ENCODE measurements at regions not wholly inside any gene's neighbourhood (a gene's known extent, or its start where the extent isn't known, plus 50 kb on each side); places are given as distances from the start of the nearest gene placed in this dataset.

DNA sequence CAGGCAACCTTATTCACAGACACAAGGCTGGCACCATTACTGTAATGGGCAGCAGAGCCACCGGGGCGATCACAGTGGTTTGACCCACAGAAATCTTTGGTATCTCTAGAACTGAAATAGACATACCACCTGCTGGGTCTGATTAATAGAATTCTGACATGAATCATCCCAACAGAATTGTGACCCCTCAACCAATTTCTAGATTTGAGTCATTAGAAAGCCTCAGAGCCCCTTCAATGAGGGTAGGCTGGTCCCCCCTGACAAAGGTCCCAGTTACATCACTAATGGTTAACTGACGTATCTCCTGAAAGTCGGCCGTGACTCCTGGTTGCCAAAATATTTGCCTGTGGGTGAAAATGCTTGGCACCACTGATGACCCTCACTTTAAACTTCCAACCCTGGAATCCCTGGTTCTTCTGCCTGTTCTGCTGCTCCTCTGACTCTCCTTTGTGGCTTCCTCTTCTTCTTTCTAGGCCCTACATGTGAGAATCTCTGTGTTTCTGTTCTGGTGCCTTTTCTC lies 124.9 kb upstream of the ARID1B start:
- H3K36me3 ChIP-seq (ENCODE audit: control insufficient read depth, insufficient read depth, low read length) = no peaks in the 10 kb centered on the region
- WGBS (ENCODE audit: insufficient coverage) = 100% methylated on average over 3 of the region's 5 CpGs
- no peaks in the 10 kb centered on the region for H3K9me3 ChIP-seq (ENCODE audit: control insufficient read depth, insufficient read depth, low read length)
- peaks cover 2% of the 10 kb centered on the region for H3K4me1 ChIP-seq (ENCODE audit: control insufficient read depth, insufficient read depth, low read length)
- H3K27me3 ChIP-seq (ENCODE audit: control insufficient read depth, insufficient read depth, low read length) = no peaks in the 10 kb centered on the region
- no peak for DNase-seq (ENCODE audit: low read depth in 4 of 6, low spot score in 6 of 6)
- no peak overlapping the region for H3K27ac ChIP-seq (ENCODE audit: low read depth, low read length)
- no peak overlapping the region for H3K4me3 ChIP-seq (ENCODE audit: low read depth, low read length)

DNA sequence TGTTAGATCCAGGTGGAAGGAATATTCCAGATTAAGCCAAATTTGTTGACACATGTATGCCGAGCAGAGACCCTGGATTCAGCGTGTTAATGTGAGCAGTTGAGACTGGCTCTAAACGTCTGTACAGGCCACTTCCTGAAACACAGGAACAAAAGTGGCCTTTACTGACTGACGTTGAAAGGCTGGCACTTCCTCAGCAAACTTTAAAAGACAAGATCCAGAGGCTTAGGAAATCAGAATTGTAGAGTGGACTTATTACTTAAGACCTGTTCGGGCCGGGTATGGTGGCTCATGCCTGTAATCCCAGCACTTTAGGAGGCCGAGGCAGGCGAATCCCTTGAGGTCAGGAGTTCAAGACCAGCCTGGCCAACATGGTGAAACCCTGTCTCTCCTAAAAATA lies 125.7 kb upstream of the ARID1B start:
- Histone ChIP-seq H3K27me3 (ENCODE audit: control insufficient read depth, insufficient read depth, low read length) (no peaks in the 10 kb centered on the region), H3K4me3 (ENCODE audit: low read depth, low read length) (no peak overlapping the region), H3K9me3 (ENCODE audit: control insufficient read depth, insufficient read depth, low read length) (no peaks in the 10 kb centered on the region), H3K27ac (ENCODE audit: low read depth, low read length) (no peak overlapping the region), H3K4me1 (ENCODE audit: control insufficient read depth, insufficient read depth, low read length) (no peaks in the 10 kb centered on the region), H3K36me3 (ENCODE audit: control insufficient read depth, insufficient read depth, low read length) (no peaks in the 10 kb centered on the region)
- no peak for DNase-seq (ENCODE audit: low read depth in 4 of 6, low spot score in 6 of 6)
- WGBS (ENCODE audit: insufficient coverage) = 91% methylated on average over 6 of the region's 8 CpGs

DNA sequence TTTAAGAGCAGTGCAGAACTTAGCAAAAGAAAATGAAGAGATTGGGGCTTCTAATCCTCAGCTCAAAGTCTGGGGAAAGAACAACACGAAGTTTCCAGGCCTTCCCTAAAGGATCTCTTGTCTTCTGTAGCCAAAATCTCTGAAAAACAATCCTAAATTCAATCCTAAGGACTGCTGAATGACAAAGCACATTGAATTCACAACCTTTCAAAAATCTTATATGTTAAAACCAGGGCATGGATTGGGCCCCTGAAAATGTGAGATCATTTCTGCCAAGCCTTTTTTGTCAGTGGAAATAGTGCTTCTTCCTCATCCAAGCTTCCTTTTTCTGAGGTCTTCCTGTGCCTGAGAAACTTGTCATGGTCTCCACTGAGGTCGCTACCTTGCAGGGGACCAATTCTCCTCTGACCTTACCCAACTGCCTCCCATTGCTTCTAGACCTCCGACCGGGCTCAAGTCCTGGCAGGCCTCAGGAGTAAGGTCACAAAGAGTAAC lies 126.2 kb upstream of the ARID1B start:
- no peaks in the 10 kb centered on the region for H3K27me3 ChIP-seq (ENCODE audit: control insufficient read depth, insufficient read depth, low read length)
- 85% methylated on average over 4 of the region's 4 CpGs for WGBS (ENCODE audit: insufficient coverage)
- DNase-seq (ENCODE audit: low read depth in 4 of 6, low spot score in 6 of 6) = no peak
- no peaks in the 10 kb centered on the region for H3K4me1 ChIP-seq (ENCODE audit: control insufficient read depth, insufficient read depth, low read length)
- H3K4me3 ChIP-seq (ENCODE audit: low read depth, low read length) = no peak overlapping the region
- H3K9me3 ChIP-seq (ENCODE audit: control insufficient read depth, insufficient read depth, low read length) = no peaks in the 10 kb centered on the region
- H3K27ac ChIP-seq (ENCODE audit: low read depth, low read length) = no peak overlapping the region
- no peaks in the 10 kb centered on the region for H3K36me3 ChIP-seq (ENCODE audit: control insufficient read depth, insufficient read depth, low read length)

DNA sequence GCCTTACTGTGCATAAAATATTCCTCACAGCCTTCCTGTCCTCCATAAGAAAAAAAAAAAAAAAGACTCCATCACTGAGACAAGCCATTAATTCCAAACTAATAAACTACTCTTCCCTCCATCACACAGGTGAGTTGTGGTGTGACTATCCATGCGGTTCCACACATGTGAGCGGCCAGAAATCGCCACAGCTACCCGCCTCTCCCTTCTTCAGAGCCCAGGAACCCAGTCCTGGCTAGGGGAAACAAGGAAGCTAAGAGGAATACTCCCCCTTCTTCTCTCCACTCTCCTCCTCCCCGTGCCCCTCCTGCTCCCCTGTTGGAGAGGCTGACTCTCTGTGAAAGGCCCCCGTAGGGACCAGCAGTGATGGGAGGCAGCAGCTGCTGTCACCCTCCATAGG lies 128.6 kb upstream of the ARID1B start:
- H3K27ac ChIP-seq (ENCODE audit: low read depth, low read length) = no peak overlapping the region
- no peaks in the 10 kb centered on the region for H3K9me3 ChIP-seq (ENCODE audit: control insufficient read depth, insufficient read depth, low read length)
- no peaks in the 10 kb centered on the region for H3K27me3 ChIP-seq (ENCODE audit: control insufficient read depth, insufficient read depth, low read length)
- 80% methylated on average over 6 of the region's 6 CpGs for WGBS (ENCODE audit: insufficient coverage)
- H3K36me3 ChIP-seq (ENCODE audit: control insufficient read depth, insufficient read depth, low read length) = no peaks in the 10 kb centered on the region
- no peak overlapping the region for H3K4me3 ChIP-seq (ENCODE audit: low read depth, low read length)
- no peak for DNase-seq (ENCODE audit: low read depth in 4 of 6, low spot score in 6 of 6)
- no peaks in the 10 kb centered on the region for H3K4me1 ChIP-seq (ENCODE audit: control insufficient read depth, insufficient read depth, low read length)

DNA sequence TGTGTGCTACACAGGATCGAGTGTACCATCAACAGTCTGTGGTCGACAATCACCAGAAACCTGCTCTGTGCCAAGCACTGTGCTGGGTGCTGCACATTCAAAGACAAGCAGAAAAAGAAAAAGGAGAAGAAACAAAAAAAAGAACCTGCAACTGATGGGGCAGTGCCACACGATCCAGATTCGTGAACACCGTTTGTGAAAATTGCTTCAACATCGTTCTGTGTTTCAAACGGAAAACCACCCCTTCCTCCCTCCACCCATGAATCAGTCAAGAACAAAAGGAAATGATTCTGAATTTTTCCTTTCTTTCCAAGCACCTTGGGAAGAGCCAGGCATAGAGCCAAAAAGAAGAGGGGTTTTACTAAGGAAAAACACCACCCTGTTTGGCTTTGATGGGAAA lies 129.2 kb upstream of the ARID1B start:
- H3K4me3 ChIP-seq (ENCODE audit: low read depth, low read length) = no peak overlapping the region
- 74% methylated on average over 2 of the region's 7 CpGs for WGBS (ENCODE audit: insufficient coverage)

DNA sequence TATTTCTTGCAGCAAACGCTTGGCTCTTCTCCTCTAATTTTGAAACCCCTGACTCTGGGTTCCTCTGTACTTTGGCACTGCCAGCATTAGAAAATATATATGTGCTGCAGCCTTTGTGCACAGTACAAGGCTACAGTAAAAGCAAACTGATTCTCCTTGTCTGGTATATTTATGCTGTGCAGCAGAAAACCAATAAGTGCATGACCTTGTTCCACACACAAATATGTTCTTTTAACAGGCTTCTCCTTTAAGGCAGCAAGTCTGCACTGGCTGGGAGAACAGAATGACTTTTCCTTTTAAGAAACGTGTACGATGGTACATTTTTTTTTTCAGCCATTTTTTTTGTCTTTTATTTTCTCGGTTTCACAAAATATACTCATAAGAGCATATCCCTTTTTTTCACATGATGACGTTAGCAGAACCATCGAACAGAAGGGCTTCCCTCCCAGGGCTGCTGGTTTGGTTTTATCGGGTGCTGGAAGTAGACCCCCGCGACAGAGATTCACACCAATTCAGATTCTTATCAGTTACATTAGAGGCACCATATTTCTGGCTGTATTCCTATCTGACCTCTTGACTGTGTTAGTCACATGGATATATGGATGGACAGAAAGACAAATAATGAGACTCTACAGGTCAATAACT lies 129.9 kb upstream of the ARID1B start:
- Histone ChIP-seq H3K27me3 (ENCODE audit: control insufficient read depth, insufficient read depth, low read length) (no peaks in the 10 kb centered on the region), H3K9me3 (ENCODE audit: control insufficient read depth, insufficient read depth, low read length) (no peaks in the 10 kb centered on the region), H3K4me1 (ENCODE audit: control insufficient read depth, insufficient read depth, low read length) (no peaks in the 10 kb centered on the region), H3K27ac (ENCODE audit: low read depth, low read length) (no peak overlapping the region), H3K36me3 (ENCODE audit: control insufficient read depth, insufficient read depth, low read length) (no peaks in the 10 kb centered on the region), H3K4me3 (ENCODE audit: low read depth, low read length) (no peak overlapping the region)
- DNase-seq (ENCODE audit: low read depth in 4 of 6, low spot score in 6 of 6) = peak in 1 of 6 donors; percentile 59
- no CpG with 5 or more reads among the region's 9 CpGs for WGBS (ENCODE audit: insufficient coverage)

More for the DNA sequence above, 129.2 kb upstream of the ARID1B start:
- no peaks in the 10 kb centered on the region for H3K27me3 ChIP-seq (ENCODE audit: control insufficient read depth, insufficient read depth, low read length)
- H3K9me3 ChIP-seq (ENCODE audit: control insufficient read depth, insufficient read depth, low read length) = no peaks in the 10 kb centered on the region
- H3K4me1 ChIP-seq (ENCODE audit: control insufficient read depth, insufficient read depth, low read length) = no peaks in the 10 kb centered on the region
- no peak overlapping the region for H3K27ac ChIP-seq (ENCODE audit: low read depth, low read length)
- no peaks in the 10 kb centered on the region for H3K36me3 ChIP-seq (ENCODE audit: control insufficient read depth, insufficient read depth, low read length)
- DNase-seq (ENCODE audit: low read depth in 4 of 6, low spot score in 6 of 6) = peak in 1 of 6 donors; percentile 17

DNA sequence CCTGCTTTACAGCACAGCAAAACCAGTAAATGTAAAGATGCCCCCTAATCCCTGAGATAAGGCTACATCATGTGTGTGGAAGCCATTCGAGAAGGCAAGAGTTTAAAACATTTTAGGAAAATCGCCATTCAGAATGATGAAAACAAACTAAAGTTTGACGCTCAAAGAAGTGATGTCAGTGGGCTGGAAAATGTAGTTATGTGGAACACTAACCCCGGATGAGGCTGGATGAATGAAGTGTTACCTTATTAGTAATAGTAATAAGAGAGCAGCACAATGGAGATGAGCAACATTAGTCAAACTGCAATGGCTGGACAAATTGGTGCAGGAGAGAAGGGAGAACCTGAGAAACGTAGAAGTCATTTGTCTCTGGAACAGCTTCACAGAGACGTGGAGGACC lies 130.7 kb upstream of the ARID1B start:
- DNase-seq (ENCODE audit: low read depth in 4 of 6, low spot score in 6 of 6) = no peak
- H3K4me1 ChIP-seq (ENCODE audit: control insufficient read depth, insufficient read depth, low read length) = no peaks in the 10 kb centered on the region
- H3K9me3 ChIP-seq (ENCODE audit: control insufficient read depth, insufficient read depth, low read length) = peaks cover under 1% of the 10 kb centered on the region
- H3K36me3 ChIP-seq (ENCODE audit: control insufficient read depth, insufficient read depth, low read length) = no peaks in the 10 kb centered on the region
- WGBS (ENCODE audit: insufficient coverage) = 86% methylated on average over 6 of the region's 6 CpGs
- H3K27me3 ChIP-seq (ENCODE audit: control insufficient read depth, insufficient read depth, low read length) = no peaks in the 10 kb centered on the region
- no peak overlapping the region for H3K4me3 ChIP-seq (ENCODE audit: low read depth, low read length)
- no peak overlapping the region for H3K27ac ChIP-seq (ENCODE audit: low read depth, low read length)

DNA sequence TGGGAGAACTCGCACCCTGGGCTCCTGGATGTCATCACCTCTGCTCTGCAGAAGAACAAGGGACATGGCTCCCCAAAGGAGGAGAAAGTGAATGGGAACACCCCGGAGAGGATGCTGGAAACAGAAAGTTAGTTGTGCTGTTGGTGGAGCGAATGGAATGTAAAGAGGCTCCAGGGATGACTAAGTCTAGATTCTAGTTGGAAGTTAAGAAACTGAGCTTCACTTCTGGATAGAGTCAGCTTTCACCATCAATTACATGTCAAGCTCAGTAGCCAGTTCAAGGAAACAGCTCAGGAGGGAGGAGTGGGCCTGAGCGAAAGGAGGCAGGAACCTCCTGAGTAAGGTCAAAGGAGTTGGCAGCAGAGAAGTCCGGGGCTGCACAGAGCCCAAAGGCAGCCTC lies 132.1 kb upstream of the ARID1B start:
- H3K4me1 ChIP-seq (ENCODE audit: control insufficient read depth, insufficient read depth, low read length) = no peaks in the 10 kb centered on the region
- no peak overlapping the region for H3K27ac ChIP-seq (ENCODE audit: low read depth, low read length)
- H3K4me3 ChIP-seq (ENCODE audit: low read depth, low read length) = no peak overlapping the region
- no peak for DNase-seq (ENCODE audit: low read depth in 4 of 6, low spot score in 6 of 6)
- H3K27me3 ChIP-seq (ENCODE audit: control insufficient read depth, insufficient read depth, low read length) = no peaks in the 10 kb centered on the region
- WGBS (ENCODE audit: insufficient coverage) = 96% methylated on average over 4 of the region's 5 CpGs
- no peaks in the 10 kb centered on the region for H3K36me3 ChIP-seq (ENCODE audit: control insufficient read depth, insufficient read depth, low read length)
- H3K9me3 ChIP-seq (ENCODE audit: control insufficient read depth, insufficient read depth, low read length) = peaks cover 3% of the 10 kb centered on the region

DNA sequence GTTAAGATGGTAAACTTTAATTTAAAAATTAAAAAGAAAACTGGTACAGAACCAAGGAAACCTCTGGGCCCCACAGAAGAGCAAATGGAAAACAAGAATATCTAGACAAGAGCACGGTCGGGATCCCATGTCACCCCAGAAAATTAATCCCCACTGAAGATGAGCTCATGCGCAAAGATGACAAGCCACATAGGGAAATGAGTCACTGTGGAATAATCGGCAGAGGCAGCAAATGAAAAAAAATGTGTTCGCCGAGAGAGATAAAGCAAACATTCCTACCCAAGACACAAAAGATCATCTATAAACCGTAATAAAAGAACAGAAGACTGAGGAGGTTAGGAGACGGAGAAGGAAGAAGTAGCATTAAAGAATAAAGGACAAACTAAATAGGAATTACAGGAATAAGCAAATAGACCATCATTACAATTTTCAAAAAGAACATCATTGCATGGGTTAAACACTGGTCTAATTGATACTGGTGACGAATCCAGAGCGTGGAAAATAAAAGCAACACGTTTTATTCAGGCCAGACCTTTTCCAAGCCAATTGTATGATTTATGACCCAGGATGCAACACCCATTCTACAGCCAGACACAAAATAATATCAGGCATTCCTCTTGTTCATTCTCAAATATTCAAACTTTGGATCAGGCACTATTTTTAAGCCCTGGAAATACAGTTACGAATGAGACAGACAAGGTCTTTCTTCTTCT lies 138.0 kb upstream of the ARID1B start:
- Histone ChIP-seq H3K27ac (ENCODE audit: low read depth, low read length) (no peak overlapping the region), H3K27me3 (ENCODE audit: control insufficient read depth, insufficient read depth, low read length) (no peaks in the 10 kb centered on the region), H3K9me3 (ENCODE audit: control insufficient read depth, insufficient read depth, low read length) (peaks cover 3% of the 10 kb centered on the region), H3K36me3 (ENCODE audit: control insufficient read depth, insufficient read depth, low read length) (no peaks in the 10 kb centered on the region), H3K4me3 (ENCODE audit: low read depth, low read length) (no peak overlapping the region), H3K4me1 (ENCODE audit: control insufficient read depth, insufficient read depth, low read length) (peaks cover 6% of the 10 kb centered on the region)
- DNase-seq (ENCODE audit: low read depth in 4 of 6, low spot score in 6 of 6) = no peak
- WGBS (ENCODE audit: insufficient coverage) = 94% methylated on average over 3 of the region's 12 CpGs

DNA sequence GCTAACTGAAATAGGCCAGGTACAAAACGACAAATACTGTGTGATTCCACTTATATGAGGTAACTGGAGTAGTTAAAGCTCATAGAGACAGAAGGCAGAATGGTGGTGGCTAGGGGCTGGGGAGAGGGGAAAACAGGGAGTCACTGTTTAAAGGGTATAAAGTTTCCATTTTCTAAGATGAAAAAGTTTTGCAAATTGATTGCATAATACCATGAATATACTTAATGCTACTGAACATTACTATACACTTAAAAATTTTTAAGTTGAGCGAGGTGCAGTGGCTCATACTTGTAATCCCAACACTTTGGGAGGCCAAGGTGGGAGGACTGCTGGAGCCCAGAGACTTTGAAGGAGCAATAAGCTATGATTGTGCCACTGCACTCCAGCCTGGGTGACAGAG lies 138.6 kb upstream of the ARID1B start:
- H3K36me3 ChIP-seq (ENCODE audit: control insufficient read depth, insufficient read depth, low read length) = no peaks in the 10 kb centered on the region
- H3K4me3 ChIP-seq (ENCODE audit: low read depth, low read length) = no peak overlapping the region
- H3K27ac ChIP-seq (ENCODE audit: low read depth, low read length) = no peak overlapping the region
- H3K27me3 ChIP-seq (ENCODE audit: control insufficient read depth, insufficient read depth, low read length) = no peaks in the 10 kb centered on the region
- peaks cover 6% of the 10 kb centered on the region for H3K4me1 ChIP-seq (ENCODE audit: control insufficient read depth, insufficient read depth, low read length)
- DNase-seq (ENCODE audit: low read depth in 4 of 6, low spot score in 6 of 6) = no peak
- WGBS (ENCODE audit: insufficient coverage) = 80% methylated on average over 1 of the region's 2 CpGs
- H3K9me3 ChIP-seq (ENCODE audit: control insufficient read depth, insufficient read depth, low read length) = peaks cover 3% of the 10 kb centered on the region
